Esophagus squamous epithelium (tissue), 4 donors: ENCODE measurements at regions not wholly inside any gene's neighbourhood (a gene's known extent, or its start where the extent isn't known, plus 50 kb on each side); places are given as distances from the start of the nearest gene placed in this dataset.

Experiments
- CTCF ChIP-seq, 6 experiments: fragments of 450-650 bp in 4 of 6; fragments of 200-600 bp in 2 of 6; sonication (generic) in 2 of 6; IDR thresholded peaks; one replicate each; pipeline ENCODE4 v1.5.1; 2016 to 2019; ENCODE audit warnings: antibody characterized with exemption in 6 of 6, mild to moderate bottlenecking in 4 of 6, moderate library complexity in 4 of 6
- POLR2A ChIP-seq, 4 donors: fragments of 450-650 bp; IDR thresholded peaks; one replicate each; pipeline ENCODE4 v1.6.1; 2017; ENCODE audit warnings: antibody characterized with exemption in 4 of 4, mild to moderate bottlenecking in 4 of 4, moderate library complexity in 3 of 4

- TF ChIP-seq CTCF (IDR thresholded peaks at IDR 0.05) (no peak), POLR2A (IDR thresholded peaks at IDR 0.05) (no peak)
These were observed 558.2 kb upstream of the LINC00305 start for GRCh38 chr18:64707052-64707451.
